ENCODE measurements at regions not wholly inside any gene's neighbourhood (a gene's known extent, or its start where the extent isn't known, plus 50 kb on each side); places are given as distances from the start of the nearest gene placed in this dataset.
"Not testable (repeated sequence)": the region's sequence is repeated elsewhere in the genome, so short reads cannot be mapped to it uniquely, and the experiment has no call there.

GRCh38 chr6:105691081-105691480, 288.2 kb upstream of the PREP start:
- no peak for DNase-seq

GRCh38 chr6:105688573-105688972, 285.7 kb upstream of the PREP start:
- DNase-seq, result no peak

- DNase-seq, result not testable (repeated sequence)
Observed at GRCh38 chr6:105686793-105687192, 283.9 kb upstream of the PREP start.

- no peak for DNase-seq
Observed at GRCh38 chr6:105681061-105681460, 278.2 kb upstream of the PREP start.

- DNase-seq, result no peak
Observed at GRCh38 chr6:105680131-105680530, 277.2 kb upstream of the PREP start.

- no peak for DNase-seq
Observed at GRCh38 chr6:105678516-105678915, 275.6 kb upstream of the PREP start.

GRCh38 chr6:105677671-105678475, 275.0 kb upstream of the PREP start:
- no peak for DNase-seq

- DNase-seq, result no peak
Observed at GRCh38 chr6:105676857-105677256, 274.0 kb upstream of the PREP start.

- no peak for DNase-seq
Observed at GRCh38 chr6:105675715-105676397, 273.0 kb upstream of the PREP start.

DNA sequence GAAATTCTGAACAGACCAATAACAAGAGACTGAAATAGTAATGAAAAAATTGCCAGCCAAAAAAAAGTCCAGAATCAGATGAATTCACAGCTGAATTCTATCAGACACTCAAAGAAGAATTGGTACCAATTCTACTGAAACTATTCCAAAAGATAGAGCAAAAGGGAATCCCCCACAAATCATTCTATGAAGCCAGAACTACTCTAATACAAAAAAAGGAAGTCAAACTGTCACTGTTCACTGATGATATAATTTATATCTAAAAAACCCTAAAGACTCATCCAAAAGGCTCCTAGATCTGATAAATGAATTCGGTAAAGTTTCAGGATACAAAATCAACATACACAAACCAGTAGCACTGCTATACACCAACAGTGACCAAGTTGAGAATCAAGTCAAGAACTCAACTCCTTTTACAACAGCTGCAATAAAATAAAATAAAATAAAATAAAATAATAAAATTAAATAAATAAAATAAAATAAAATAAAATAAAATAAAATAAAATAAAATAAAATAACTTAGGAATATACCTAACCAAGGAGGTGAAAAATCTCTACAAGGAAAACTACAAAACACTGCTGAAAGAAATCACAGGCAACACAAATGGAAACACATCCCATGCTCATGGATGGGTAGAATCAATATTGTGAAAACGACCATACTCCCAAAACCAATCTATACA, 270.1 kb upstream of the PREP start:
- DNase-seq, result not testable (repeated sequence)

DNA sequence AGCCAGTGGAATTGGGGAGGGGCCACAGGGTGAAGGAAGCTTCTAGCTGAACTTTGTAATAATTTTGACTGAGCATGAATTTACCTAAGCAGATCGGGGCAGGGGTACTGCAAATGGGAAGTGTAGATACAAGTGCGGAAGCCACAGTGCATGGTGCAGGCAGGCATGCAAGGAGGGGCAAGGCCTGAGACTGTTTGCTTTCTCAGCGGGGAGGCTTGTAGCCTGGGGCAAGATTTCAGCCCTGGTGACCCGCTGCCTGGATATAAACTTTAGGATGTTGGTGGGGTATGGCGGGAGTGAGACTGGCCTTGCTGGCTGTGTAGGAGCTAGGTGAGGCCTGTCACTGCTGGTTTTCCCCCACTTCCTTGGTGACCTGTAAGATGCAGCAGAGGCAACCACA, 266.4 kb upstream of the PREP start:
- no peak for DNase-seq

DNA sequence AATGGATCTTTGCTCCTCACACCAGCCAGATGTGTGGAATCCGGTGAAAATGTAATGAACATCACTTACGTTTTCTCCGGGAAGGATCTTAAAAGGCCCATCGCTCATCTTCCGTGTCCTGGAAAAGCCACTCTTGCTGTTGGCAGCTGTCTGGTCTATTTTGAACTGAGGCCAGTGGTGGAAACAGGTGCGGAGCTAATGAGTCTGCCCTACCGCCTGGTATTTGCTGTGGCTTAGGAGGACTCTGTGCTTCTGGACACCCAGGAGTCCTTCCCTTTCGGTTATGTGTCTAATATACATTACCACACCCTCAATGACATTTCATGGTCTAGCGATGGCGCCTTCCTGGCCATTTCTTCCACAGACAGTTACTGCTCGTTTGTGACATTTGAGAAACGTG, 264.2 kb upstream of the PREP start:
- no peak for DNase-seq

- no peak for DNase-seq
Observed at GRCh38 chr6:105664931-105665330, 262.0 kb upstream of the PREP start.

- no peak for DNase-seq
Observed at GRCh38 chr6:105651969-105652368, 249.1 kb upstream of the PREP start.

DNA sequence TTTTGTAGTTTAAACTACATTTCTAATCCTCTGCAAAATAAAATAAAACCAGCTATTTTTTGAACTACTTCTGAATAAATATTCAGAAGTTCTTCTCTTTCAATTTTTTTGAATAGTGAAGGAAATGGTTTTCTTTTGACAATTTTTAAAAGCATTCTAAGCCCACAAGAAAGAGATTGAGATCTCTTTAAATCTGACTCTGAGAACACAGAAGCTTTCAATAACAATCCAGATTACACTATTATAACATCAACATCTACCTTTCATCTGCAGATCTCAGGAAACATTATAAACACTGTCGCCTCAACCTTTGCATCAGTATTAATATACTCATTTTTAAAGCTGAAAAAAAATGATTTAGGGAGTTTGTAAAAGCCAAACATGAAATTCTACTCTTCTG, 247.5 kb upstream of the PREP start:
- DNase-seq, result no peak

GRCh38 chr6:105649192-105649591, 246.3 kb upstream of the PREP start:
- no peak for DNase-seq

DNA sequence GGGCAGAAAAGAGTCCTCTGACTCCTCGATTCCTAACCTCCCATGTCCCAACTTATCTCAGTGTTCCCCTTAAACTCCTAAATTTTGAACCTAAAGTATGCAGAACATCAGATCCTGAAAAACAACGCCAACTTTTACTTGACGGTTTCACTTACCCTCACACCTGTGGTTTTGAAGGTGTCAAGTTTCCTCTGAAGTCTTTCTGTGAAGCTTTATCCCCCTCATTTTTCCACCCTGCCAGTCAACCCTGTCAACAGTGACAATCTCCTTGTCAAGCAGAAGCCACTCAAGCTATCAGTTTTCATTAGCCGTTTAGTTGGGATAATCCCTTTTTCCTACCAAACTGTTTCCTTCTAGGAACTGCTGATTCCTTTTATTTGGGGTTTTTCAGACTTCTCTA, 245.4 kb upstream of the PREP start:
- no peak for DNase-seq

GRCh38 chr6:105646391-105646867, 243.5 kb upstream of the PREP start:
- no peak for DNase-seq

GRCh38 chr6:105645958-105646357, 243.1 kb upstream of the PREP start:
- no peak for DNase-seq

GRCh38 chr6:105645156-105645555, 242.3 kb upstream of the PREP start:
- no peak for DNase-seq

DNA sequence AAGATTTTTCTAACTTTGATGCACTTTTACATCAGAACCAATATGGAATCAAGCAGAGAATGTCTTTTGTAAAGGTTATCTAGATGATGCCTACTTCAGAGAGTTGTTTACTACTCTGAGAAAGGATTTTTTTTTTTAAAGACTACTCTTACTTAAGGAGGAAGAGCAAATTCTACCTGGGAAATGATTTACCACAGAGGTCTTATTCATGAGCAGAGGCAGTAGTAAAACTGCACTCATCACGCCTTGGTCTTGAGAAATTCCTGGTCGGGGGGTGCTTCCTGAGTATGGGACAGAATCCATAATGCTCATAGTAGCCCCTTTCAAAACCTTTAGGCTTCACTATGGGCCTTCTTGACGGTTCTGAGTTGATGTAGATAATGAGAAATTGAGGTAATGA, 241.8 kb upstream of the PREP start:
- no peak for DNase-seq

DNA sequence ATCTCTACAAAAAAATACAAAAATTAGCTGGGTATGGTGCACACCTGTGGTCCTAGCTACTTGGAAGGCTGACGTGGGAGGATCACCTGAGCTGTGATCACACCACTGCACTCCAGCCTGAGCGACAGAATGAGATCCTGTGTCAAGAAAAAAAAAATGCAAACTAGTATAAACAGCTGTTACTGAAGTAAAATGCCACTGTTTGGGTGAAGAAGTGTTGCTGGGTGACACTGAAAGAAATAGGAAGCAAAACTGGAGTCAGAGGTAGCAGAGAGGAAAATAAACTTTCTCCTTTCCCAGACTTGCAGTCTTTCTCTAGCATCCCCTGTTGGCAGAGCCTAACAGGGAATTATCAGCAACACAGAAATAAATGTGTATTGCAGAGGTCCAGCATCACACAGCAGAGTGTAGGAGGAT, 241.2 kb upstream of the PREP start:
- no peak for DNase-seq

GRCh38 chr6:105642708-105643107, 239.8 kb upstream of the PREP start:
- DNase-seq, result no peak

DNA sequence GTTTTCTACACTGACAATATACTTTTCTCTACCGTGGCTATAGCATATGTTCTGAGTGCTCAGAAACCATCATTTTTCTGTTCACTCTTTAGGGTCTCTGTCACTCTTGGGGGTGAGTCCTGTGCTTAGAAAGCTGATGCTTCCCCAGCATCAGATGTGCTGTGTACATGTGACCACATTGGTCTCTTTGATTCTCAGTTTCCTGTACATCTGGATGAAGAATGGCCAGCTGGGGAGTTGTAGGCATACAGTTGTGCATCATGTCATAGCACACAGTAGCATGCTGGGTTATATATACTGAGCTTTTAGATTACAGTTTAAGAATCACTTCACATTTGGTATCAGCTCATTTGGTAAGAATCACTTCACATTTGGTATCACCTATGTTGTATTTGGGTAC, 238.6 kb upstream of the PREP start:
- DNase-seq, result no peak

Measured in activated CD8-positive, alpha-beta memory T cell treated with anti-CD3 and anti-CD28 coated beads, Interleukin-2, amount 50 U/mL, for 48 hours (primary cell).